ENCODE measurements at regions not wholly inside any gene's neighbourhood (a gene's known extent, or its start where the extent isn't known, plus 50 kb on each side); places are given as distances from the start of the nearest gene placed in this dataset.

GRCh38 chr12:40172879-40173278 lies 51.9 kb upstream of the LRRK2 start:
- Histone ChIP-seq H4K5ac (ENCODE audit: low read depth, low read length) (no peak overlapping the region), H3K9ac (ENCODE audit: low read depth, low read length) (no peak overlapping the region), H4K91ac (ENCODE audit: insufficient read depth, low read depth, low read length) (no peak overlapping the region), H2BK20ac (ENCODE audit: low read depth, low read length) (no peak overlapping the region), H4K8ac (ENCODE audit: low read depth in 2 of 2, low read length in 2 of 2) (no peak overlapping the region), H3K9me3 (ENCODE audit: control insufficient read depth, insufficient read depth, low read length) (no peaks in the 10 kb centered on the region), H2BK120ac (ENCODE audit: low read depth, low read length) (no peak overlapping the region), H4K20me1 (ENCODE audit: insufficient read depth, low read length) (no peaks in the 10 kb centered on the region), H2AK9ac (replicated peaks; ENCODE audit: low read depth, low read length, poor library complexity) (no peak overlapping the region), H3K4ac (ENCODE audit: low read depth, low read length) (no peak overlapping the region), H2AFZ (replicated peaks; ENCODE audit: low read length, poor library complexity) (no peak overlapping the region), H3K18ac (ENCODE audit: low read depth, low read length) (no peak overlapping the region), H2AK5ac (ENCODE audit: low read depth, low read length) (no peak overlapping the region), H3K4me1 (ENCODE audit: control insufficient read depth, insufficient read depth, low read length) (no peaks in the 10 kb centered on the region), H3K4me2 (ENCODE audit: low read depth, low read length) (no peak overlapping the region), H3K23ac (ENCODE audit: low read depth, low read length) (no peak overlapping the region), H3K56ac (ENCODE audit: extremely low read depth, insufficient read depth, low read length) (no peak overlapping the region), H3K36me3 (ENCODE audit: control insufficient read depth, insufficient read depth, low read length) (no peaks in the 10 kb centered on the region), H3K14ac (replicated peaks; ENCODE audit: low read depth, low read length) (no peak overlapping the region), H3K27me3 (ENCODE audit: control insufficient read depth, insufficient read depth, low read length) (no peaks in the 10 kb centered on the region), H3K27ac (ENCODE audit: insufficient read depth, low read length) (no peak overlapping the region), H2BK15ac (ENCODE audit: low read depth, low read length) (no peak overlapping the region), H3K9me1 (ENCODE audit: insufficient read depth, low read length) (no peaks in the 10 kb centered on the region), H3K4me3 (ENCODE audit: insufficient read depth, low read depth, low read length) (no peak overlapping the region), H3K79me1 (ENCODE audit: low read depth in 1 of 2, low read length in 2 of 2) (no peaks in the 10 kb centered on the region), H2BK5ac (ENCODE audit: low read depth, low read length, poor library complexity, severe bottlenecking) (no peak overlapping the region)
- in situ Hi-C loops (cut with MboI; ENCODE audit: low sequenced_read_pairs) (no loop called here), intact Hi-C loops (cut with micrococcal nuclease) (no loop called here), dilution Hi-C loops (cut with HindIII; ENCODE audit: low sequenced_read_pairs, unreplicated experiment) (no loop called here)
- TF ChIP-seq BHLHE40 (IDR thresholded peaks at IDR 0.05; ENCODE audit: low read depth, low read length): no peak
- TF ChIP-seq MAFK (IDR thresholded peaks at IDR 0.05; ENCODE audit: low read depth, low read length): no peak
- no peak for TF ChIP-seq MXI1 (IDR thresholded peaks at IDR 0.05; ENCODE audit: borderline replicate concordance, low read depth, low read length)
- TF ChIP-seq CEBPB (IDR thresholded peaks at IDR 0.05; ENCODE audit: low read depth, low read length): no peak
- no peak for TF ChIP-seq MAZ (IDR thresholded peaks at IDR 0.05; ENCODE audit: borderline replicate concordance, low read depth, low read length)
- TF ChIP-seq POLR2A (IDR thresholded peaks at IDR 0.05; ENCODE audit: low read depth, low read length): no peak
- TF ChIP-seq FOS (IDR thresholded peaks at IDR 0.05; ENCODE audit: low read depth, low read length): no peak
- TF ChIP-seq RFX5 (IDR thresholded peaks at IDR 0.05; ENCODE audit: low read depth, low read length): no peak
- no peak for TF ChIP-seq NFE2L2 (IDR thresholded peaks at IDR 0.05; ENCODE audit: low read depth, low read length)
- no peak for TF ChIP-seq SMC3 (IDR thresholded peaks at IDR 0.05; ENCODE audit: low read depth, low read length)
- no peak for TF ChIP-seq RCOR1 (IDR thresholded peaks at IDR 0.05; ENCODE audit: insufficient replicate concordance, low read length)
- TF ChIP-seq RAD21 (IDR thresholded peaks at IDR 0.05; ENCODE audit: low read length): no peak
- TF ChIP-seq ELK1 (IDR thresholded peaks at IDR 0.05; ENCODE audit: borderline replicate concordance, low read depth, low read length): no peak
- TF ChIP-seq CHD1 (IDR thresholded peaks at IDR 0.05; ENCODE audit: low read depth, low read length): no peak
- no peak for TF ChIP-seq CTCF (conservative IDR thresholded peaks at IDR 0.05; ENCODE audit: low read depth, low read length)
- no peak for TF ChIP-seq USF2 (IDR thresholded peaks at IDR 0.05; ENCODE audit: low read depth, low read length)
- ChIA-PET CTCF (no interaction called here), POLR2A (ENCODE audit: unreplicated experiment) (interaction anchor here (0.5 kb wide), 1 partner anchor 8 kb away, joined by 4 read pairs; no protein-coding TSS in a partner anchor)
- ATAC-seq (ENCODE audit: low read depth) (no peak), DNase-seq (no peak)
- BruUV-seq (replicated peaks): no TSS peak
- no CpG with 5 or more reads among the region's 2 CpGs for WGBS, 2 experiments (ENCODE audit: extremely low coverage in 2 of 2, insufficient read length in 1 of 2)

All from IMR-90 (cell line).